Skeletal muscle satellite cell (primary cell): ENCODE measurements at regions not wholly inside any gene's neighbourhood (a gene's known extent, or its start where the extent isn't known, plus 50 kb on each side); places are given as distances from the start of the nearest gene placed in this dataset.
A peak's percentile ranks its signal among the peaks of the same experiment; 100 is the strongest.

Experiments used
- H3K27me3 ChIP-seq: 2 replicates; pipeline ENCODE4 v1.7.0; 2013; ENCODE audit warnings: low read length; ENCODE audit not compliant: control insufficient read depth, insufficient read depth
- H3K36me3 ChIP-seq: 2 replicates; pipeline ENCODE4 v1.7.0; 2013; ENCODE audit warnings: mild to moderate bottlenecking, control low read depth, low read length; ENCODE audit not compliant: insufficient read depth
- H3K4me1 ChIP-seq: 2 replicates; pipeline ENCODE4 v1.7.0; 2013; ENCODE audit warnings: low read length; ENCODE audit not compliant: control insufficient read depth, insufficient read depth
- H3K4me2 ChIP-seq: 2 replicates; pipeline ENCODE4 v1.7.0; 2013; ENCODE audit warnings: mild to moderate bottlenecking, low read length
- H3K4me3 ChIP-seq: 2 replicates; pipeline ENCODE4 v1.7.0; 2013; ENCODE audit warnings: low read length
- H3K9ac ChIP-seq: 2 replicates; pipeline ENCODE4 v1.7.0; 2013; ENCODE audit warnings: mild to moderate bottlenecking, low read depth, low read length, moderate library complexity
- H3K9me3 ChIP-seq: replicated peaks from 2 replicates; pipeline ENCODE4 v1.7.0; 2013; ENCODE audit warnings: mild to moderate bottlenecking, control low read depth, low read length

GRCh38 chr6:43847741-43848630 is 78.0 kb downstream of the VEGFA start:
- H3K36me3 ChIP-seq: no peaks in the 10 kb centered on the region
- H3K9ac ChIP-seq: no peak overlapping the region
- H3K27me3 ChIP-seq: peaks cover 42% of the 10 kb centered on the region
- H3K9me3 ChIP-seq: no peaks in the 10 kb centered on the region
- peaks cover 16% of the 10 kb centered on the region for H3K4me1 ChIP-seq
- no peak overlapping the region for H3K4me3 ChIP-seq
- no peak overlapping the region for H3K4me2 ChIP-seq

- Histone ChIP-seq H3K4me2 (no peak overlapping the region), H3K36me3 (no peaks in the 10 kb centered on the region), H3K9me3 (no peaks in the 10 kb centered on the region), H3K4me1 (peaks cover 12% of the 10 kb centered on the region), H3K9ac (no peak overlapping the region), H3K27me3 (peaks cover 43% of the 10 kb centered on the region), H3K4me3 (no peak overlapping the region)
Measured at GRCh38 chr6:43846556-43846955, 76.5 kb downstream of the VEGFA start.

- H3K4me3 ChIP-seq: no peak overlapping the region
- H3K27me3 ChIP-seq: peaks cover 43% of the 10 kb centered on the region
- H3K36me3 ChIP-seq: no peaks in the 10 kb centered on the region
- no peaks in the 10 kb centered on the region for H3K9me3 ChIP-seq
- no peak overlapping the region for H3K9ac ChIP-seq
- no peak overlapping the region for H3K4me2 ChIP-seq
- H3K4me1 ChIP-seq: peaks cover 4% of the 10 kb centered on the region
Measured at GRCh38 chr6:43845646-43846045, 75.6 kb downstream of the VEGFA start.

GRCh38 chr6:43843669-43844171 is 73.7 kb downstream of the VEGFA start:
- H3K4me2 ChIP-seq: no peak overlapping the region
- H3K4me3 ChIP-seq: no peak overlapping the region
- no peaks in the 10 kb centered on the region for H3K36me3 ChIP-seq
- H3K9me3 ChIP-seq: no peaks in the 10 kb centered on the region
- H3K27me3 ChIP-seq: peaks cover 42% of the 10 kb centered on the region
- peaks cover 6% of the 10 kb centered on the region for H3K4me1 ChIP-seq
- no peak overlapping the region for H3K9ac ChIP-seq

- no peaks in the 10 kb centered on the region for H3K36me3 ChIP-seq
- H3K9me3 ChIP-seq: no peaks in the 10 kb centered on the region
- H3K4me1 ChIP-seq: peaks cover 12% of the 10 kb centered on the region
- H3K4me3 ChIP-seq: no peak overlapping the region
- peaks cover 37% of the 10 kb centered on the region for H3K27me3 ChIP-seq
- H3K9ac ChIP-seq: no peak overlapping the region
- no peak overlapping the region for H3K4me2 ChIP-seq
Measured at GRCh38 chr6:43843097-43843645, 73.2 kb downstream of the VEGFA start.

GRCh38 chr6:43842231-43842794 is 72.3 kb downstream of the VEGFA start:
- Histone ChIP-seq H3K36me3 (no peaks in the 10 kb centered on the region), H3K9ac (no peak overlapping the region), H3K4me1 (peaks cover 15% of the 10 kb centered on the region), H3K4me3 (no peak overlapping the region), H3K9me3 (no peaks in the 10 kb centered on the region), H3K4me2 (no peak overlapping the region), H3K27me3 (peaks cover 29% of the 10 kb centered on the region)

GRCh38 chr6:43840490-43841218 is 70.6 kb downstream of the VEGFA start:
- Histone ChIP-seq H3K36me3 (no peaks in the 10 kb centered on the region), H3K4me1 (peaks cover 19% of the 10 kb centered on the region), H3K4me2 (no peak overlapping the region), H3K4me3 (no peak overlapping the region), H3K9ac (no peak overlapping the region), H3K9me3 (no peaks in the 10 kb centered on the region), H3K27me3 (peaks cover 24% of the 10 kb centered on the region)

GRCh38 chr6:43838276-43839036 is 68.4 kb downstream of the VEGFA start:
- Histone ChIP-seq H3K9me3 (no peaks in the 10 kb centered on the region), H3K4me1 (peaks cover 20% of the 10 kb centered on the region), H3K36me3 (no peaks in the 10 kb centered on the region), H3K4me3 (no peak overlapping the region), H3K27me3 (peaks cover 5% of the 10 kb centered on the region), H3K4me2 (peak overlapping the region; percentile 34), H3K9ac (peak overlapping the region; percentile 29)

- peaks cover 4% of the 10 kb centered on the region for H3K27me3 ChIP-seq
- H3K4me2 ChIP-seq: no peak overlapping the region
- H3K9ac ChIP-seq: no peak overlapping the region
- H3K4me1 ChIP-seq: peaks cover 26% of the 10 kb centered on the region
- H3K36me3 ChIP-seq: no peaks in the 10 kb centered on the region
- no peaks in the 10 kb centered on the region for H3K9me3 ChIP-seq
- no peak overlapping the region for H3K4me3 ChIP-seq
Measured at GRCh38 chr6:43837507-43837906, 67.5 kb downstream of the VEGFA start.

- H3K27me3 ChIP-seq: peaks cover 10% of the 10 kb centered on the region
- no peak overlapping the region for H3K4me3 ChIP-seq
- no peak overlapping the region for H3K9ac ChIP-seq
- no peaks in the 10 kb centered on the region for H3K36me3 ChIP-seq
- no peaks in the 10 kb centered on the region for H3K9me3 ChIP-seq
- peaks cover 26% of the 10 kb centered on the region for H3K4me1 ChIP-seq
- H3K4me2 ChIP-seq: no peak overlapping the region
Measured at GRCh38 chr6:43836507-43837240, 66.7 kb downstream of the VEGFA start.
